GM23338 (cell line): ENCODE measurements at regions not wholly inside any gene's neighbourhood (a gene's known extent, or its start where the extent isn't known, plus 50 kb on each side); places are given as distances from the start of the nearest gene placed in this dataset.

Experiments
- ATAC-seq: fragments of 200-7000 bp; cut with Tn5 transposase; 3 replicates; pipeline ENCODE4 v1.9.1; 2020
- DNase-seq: peaks from one replicate; pipeline ENCODE4 v3.0.0-alpha.2; 2015; ENCODE audit warnings: low spot score
- H2AFZ ChIP-seq: fragments of 200-600 bp; sonication (generic); 2 replicates; pipeline ENCODE4 v1.8.0; 2016; ENCODE audit warnings: antibody characterized with exemption, mild to moderate bottlenecking, moderate library complexity
- H3F3A ChIP-seq: fragments of 200-600 bp; sonication (generic); replicated peaks from 2 replicates; pipeline ENCODE4 v1.8.0; 2017; ENCODE audit warnings: antibody characterized with exemption, mixed run types, low read depth
- H3K27ac ChIP-seq: fragments of 200-600 bp; sonication (generic); 2 replicates; pipeline ENCODE4 v1.6.1; 2016; ENCODE audit warnings: low read depth
- H3K27me3 ChIP-seq: fragments of 200-600 bp; sonication (generic); 2 replicates; pipeline ENCODE4 v1.8.0; 2016; ENCODE audit warnings: mild to moderate bottlenecking, mixed run types, moderate library complexity; ENCODE audit not compliant: insufficient read depth
- H3K36me3 ChIP-seq: fragments of 200-600 bp; sonication (generic); 2 replicates; pipeline ENCODE4 v1.8.0; 2016; ENCODE audit warnings: mild to moderate bottlenecking; ENCODE audit not compliant: insufficient read depth
- H3K4me1 ChIP-seq: fragments of 200-600 bp; sonication (generic); 2 replicates; pipeline ENCODE4 v1.8.0; 2016; ENCODE audit warnings: mild to moderate bottlenecking, moderate library complexity; ENCODE audit not compliant: insufficient read depth
- H3K4me2 ChIP-seq: fragments of 200-600 bp; sonication (generic); 2 replicates; pipeline ENCODE4 v1.7.1; 2017; ENCODE audit warnings: mixed run types
- H3K4me3 ChIP-seq: fragments of 200-600 bp; sonication (generic); 2 replicates; pipeline ENCODE4 v1.6.1; 2016; ENCODE audit warnings: mixed run types
- H3K79me2 ChIP-seq: fragments of 200-600 bp; sonication (generic); replicated peaks from 2 replicates; pipeline ENCODE4 v1.8.0; 2017; ENCODE audit warnings: mild to moderate bottlenecking; ENCODE audit not compliant: insufficient read depth
- H3K9me2 ChIP-seq: fragments of 200-600 bp; sonication (generic); 2 replicates; pipeline ENCODE4 v1.8.0; 2017; ENCODE audit not compliant: insufficient read depth
- H4K20me1 ChIP-seq: fragments of 200-600 bp; sonication (generic); replicated peaks from 2 replicates; pipeline ENCODE4 v1.8.0; 2017; ENCODE audit warnings: mild to moderate bottlenecking; ENCODE audit not compliant: insufficient read depth
- H3K27ac Mint-ChIP-seq: 2 replicates; pipeline ENCODE4 v1.8.0; 2020; ENCODE audit warnings: inconsistent platforms, mild to moderate bottlenecking, moderate library complexity, mixed read lengths
- H3K27me3 Mint-ChIP-seq: 3 replicates; pipeline ENCODE4 v1.8.0; 2022; ENCODE audit warnings: low read depth, mild to moderate bottlenecking, moderate library complexity, mixed read lengths, inconsistent platforms; ENCODE audit not compliant: insufficient read depth, poor library complexity
- H3K36me3 Mint-ChIP-seq: 3 replicates; pipeline ENCODE4 v1.8.0; 2021; ENCODE audit warnings: low read depth, mild to moderate bottlenecking, inconsistent platforms, moderate library complexity, mixed read lengths
- H3K4me1 Mint-ChIP-seq: 3 replicates; pipeline ENCODE4 v1.8.0; 2020; ENCODE audit warnings: mild to moderate bottlenecking, inconsistent platforms, mixed read lengths
- H3K4me3 Mint-ChIP-seq: 3 replicates; pipeline ENCODE4 v1.8.0; 2021; ENCODE audit warnings: moderate library complexity, mild to moderate bottlenecking, inconsistent platforms, mixed read lengths
- H3K9me3 Mint-ChIP-seq: 3 replicates; pipeline ENCODE4 v1.8.0; 2020; ENCODE audit warnings: moderate library complexity, mild to moderate bottlenecking, inconsistent platforms, mixed read lengths
- CREB1 ChIP-seq: fragments of 250-450 bp; sonication (Bioruptor Pico); IDR thresholded peaks from 2 replicates; pipeline ENCODE4 v1.5.0; 2020; ENCODE audit warnings: low read depth, mild to moderate bottlenecking, moderate library complexity
- CTCF ChIP-seq, 2 experiments: fragments of 200-600 bp in 1 of 2; sonication (generic) in 1 of 2; conservative IDR thresholded peaks; 2 replicates each; pipeline versions ENCODE4 v1.5.1 to v1.6.1; 2016 to 2017; ENCODE audit warnings: antibody characterized with exemption in 2 of 2, low read depth in 2 of 2, mild to moderate bottlenecking in 2 of 2, moderate library complexity in 1 of 2
- ETS1 ChIP-seq: IDR thresholded peaks from 2 replicates; pipeline ENCODE4 v1.6.1; 2016; ENCODE audit warnings: antibody characterized with exemption
- EZH2 ChIP-seq: fragments of 200-600 bp; sonication (generic); IDR thresholded peaks from one replicate; pipeline ENCODE4 v1.8.0; 2017; ENCODE audit warnings: antibody characterized with exemption, mild to moderate bottlenecking, low read depth; ENCODE audit not compliant: unreplicated experiment
- EZH2phosphoT487 ChIP-seq: fragments of 200-600 bp; sonication (generic); IDR thresholded peaks from one replicate; pipeline ENCODE4 v1.8.1; 2018; ENCODE audit warnings: antibody characterized with exemption; ENCODE audit not compliant: unreplicated experiment
- JUNB ChIP-seq: IDR thresholded peaks from one replicate; pipeline ENCODE4 v1.6.1; 2016; ENCODE audit warnings: antibody characterized with exemption; ENCODE audit not compliant: unreplicated experiment
- NANOG ChIP-seq: IDR thresholded peaks from 2 replicates; pipeline ENCODE4 v1.6.1; 2016; ENCODE audit warnings: antibody characterized with exemption, borderline replicate concordance
- POLR2AphosphoS5 ChIP-seq: IDR thresholded peaks from 2 replicates; pipeline ENCODE4 v1.6.1; 2016; ENCODE audit warnings: antibody characterized with exemption, low read depth
- REST ChIP-seq: IDR thresholded peaks from one replicate; pipeline ENCODE4 v1.6.1; 2018; ENCODE audit warnings: antibody characterized with exemption; ENCODE audit not compliant: unreplicated experiment
- STAT1 ChIP-seq: IDR thresholded peaks from one replicate; pipeline ENCODE4 v1.6.1; 2016; ENCODE audit warnings: antibody characterized with exemption; ENCODE audit not compliant: unreplicated experiment
- ZNF114 ChIP-seq: fragments of 250-450 bp; sonication (Bioruptor Pico); IDR thresholded peaks from 2 replicates; pipeline ENCODE4 v1.5.0; 2020; ENCODE audit warnings: mild to moderate bottlenecking, moderate library complexity
- ZNF331 ChIP-seq: fragments of 250-450 bp; sonication (Bioruptor Pico); IDR thresholded peaks from 2 replicates; pipeline ENCODE4 v1.5.0; 2020; ENCODE audit warnings: low read depth, mild to moderate bottlenecking, moderate library complexity
- ZNF462 ChIP-seq: fragments of 250-450 bp; sonication (Bioruptor Pico); IDR thresholded peaks from 2 replicates; pipeline ENCODE4 v1.5.0; 2020; ENCODE audit warnings: mild to moderate bottlenecking, moderate library complexity

- Histone ChIP-seq H3K9me2 (no peaks in the 10 kb centered on the region), H2AFZ (no peak overlapping the region), H3K4me1 (no peaks in the 10 kb centered on the region), H3K27ac (no peak overlapping the region), H4K20me1 (no peaks in the 10 kb centered on the region), H3K79me2 (no peaks in the 10 kb centered on the region), H3K27me3 (no peaks in the 10 kb centered on the region), H3K4me2 (no peak overlapping the region), H3K36me3 (no peaks in the 10 kb centered on the region), H3F3A (no peaks in the 10 kb centered on the region), H3K4me3 (no peak overlapping the region)
- Mint-ChIP-seq H3K4me1 (no peaks in the 10 kb centered on the region), H3K9me3 (no peaks in the 10 kb centered on the region; the same call in 2 of the 3 replicates), H3K4me3 (no peak overlapping the region), H3K27ac (no peak overlapping the region), H3K36me3 (no peaks in the 10 kb centered on the region), H3K27me3 (peaks cover 12% of the 10 kb centered on the region)
- DNase-seq = no peak
- no peak for TF ChIP-seq JUNB
- TF ChIP-seq POLR2AphosphoS5 = no peak
- no peak for TF ChIP-seq CREB1 (CRISPR knock-in tag)
- no peak for TF ChIP-seq ZNF331
- no peak for TF ChIP-seq CTCF (conservative IDR thresholded peaks at IDR 0.05; ENCODE audit: low read depth in 2 of 2)
- no peak for TF ChIP-seq EZH2
- TF ChIP-seq NANOG = no peak
- no peak for TF ChIP-seq ZNF462 (CRISPR knock-in tag)
- no peak for TF ChIP-seq EZH2phosphoT487
- no peak for TF ChIP-seq ETS1
- no peak for TF ChIP-seq REST
- no peak for TF ChIP-seq ZNF114 (CRISPR knock-in tag)
- TF ChIP-seq STAT1 = no peak
- ATAC-seq = no peak
These were observed 162.8 kb downstream of the IRF8 start for GRCh38 chr16:86061721-86062120.
